IMR-90 (cell line): ENCODE measurements at regions not wholly inside any gene's neighbourhood (a gene's known extent, or its start where the extent isn't known, plus 50 kb on each side); places are given as distances from the start of the nearest gene placed in this dataset.

ENCODE experiments used
- ATAC-seq: fragments of 200-7000 bp; cut with Tn5 transposase; 2 replicates; pipeline ENCODE4 v1.9.1; 2020; ENCODE audit warnings: low read depth, mild to moderate bottlenecking, moderate library complexity
- BruUV-seq: library from RNA; stranded (reverse); fragments of 400-500 nt; replicated peaks from 2 replicates; lab custom pipeline; 2021; lab: Mats Ljungman, UMichigan
- CTCF ChIA-PET: fragments of 300-600 bp; formaldehyde crosslinking; extraction: SDS; loops from one replicate; lab custom pipeline; 2021; ENCODE audit warnings: antibody characterized with exemption; lab: Yijun Ruan, JAX
- POLR2A ChIA-PET: fragments of 300-600 bp; sonication (Branson Sonifier 250); formaldehyde crosslinking; loops from one replicate; lab custom pipeline; 2022; ENCODE audit warnings: antibody characterized with exemption; ENCODE audit not compliant: unreplicated experiment; lab: Charles Lee
- DNase-seq: peaks from one replicate; pipeline ENCODE4 v3.0.0; 2013
- H2AFZ ChIP-seq: replicated peaks from 2 replicates; pipeline ENCODE3; 2013; ENCODE audit warnings: low read length, mild to moderate bottlenecking; ENCODE audit not compliant: poor library complexity
- H2AK5ac ChIP-seq: 2 replicates; pipeline ENCODE4 v1.6.1; 2013; ENCODE audit warnings: low read depth, low read length, inconsistent platforms
- H2AK9ac ChIP-seq: replicated peaks from 2 replicates; pipeline ENCODE3; 2013; ENCODE audit warnings: mild to moderate bottlenecking, low read depth, low read length, moderate library complexity; ENCODE audit not compliant: poor library complexity
- H2BK120ac ChIP-seq: 2 replicates; pipeline ENCODE4 v1.6.1; 2013; ENCODE audit warnings: low read depth, low read length, inconsistent platforms
- H2BK15ac ChIP-seq: 3 replicates; pipeline ENCODE4 v1.6.1; 2013; ENCODE audit warnings: low read depth, low read length, inconsistent platforms
- H2BK20ac ChIP-seq: 2 replicates; pipeline ENCODE4 v1.6.1; 2013; ENCODE audit warnings: low read depth, mild to moderate bottlenecking, inconsistent platforms, low read length, moderate library complexity
- H2BK5ac ChIP-seq: 2 replicates; pipeline ENCODE4 v1.6.1; 2013; ENCODE audit warnings: mild to moderate bottlenecking, low read depth, low read length, inconsistent platforms; ENCODE audit not compliant: poor library complexity, severe bottlenecking
- H3K14ac ChIP-seq: replicated peaks from 2 replicates; pipeline ENCODE4 v1.6.1; 2013; ENCODE audit warnings: low read depth, low read length, inconsistent platforms
- H3K18ac ChIP-seq: 2 replicates; pipeline ENCODE4 v1.6.1; 2013; ENCODE audit warnings: low read depth, low read length, control low read depth
- H3K23ac ChIP-seq: 2 replicates; pipeline ENCODE4 v1.6.1; 2013; ENCODE audit warnings: low read depth, low read length, inconsistent platforms
- H3K27ac ChIP-seq: 2 replicates; pipeline ENCODE4 v1.5.1; 2013; ENCODE audit warnings: mild to moderate bottlenecking, control low read depth, low read length; ENCODE audit not compliant: insufficient read depth
- H3K27me3 ChIP-seq: 2 replicates; pipeline ENCODE4 v1.6.1; 2013; ENCODE audit warnings: low read length; ENCODE audit not compliant: control insufficient read depth, insufficient read depth
- H3K36me3 ChIP-seq: 2 replicates; pipeline ENCODE4 v1.6.1; 2013; ENCODE audit warnings: low read length, mixed read lengths; ENCODE audit not compliant: control insufficient read depth, insufficient read depth
- H3K4ac ChIP-seq: 2 replicates; pipeline ENCODE4 v1.6.1; 2013; ENCODE audit warnings: low read depth, low read length, inconsistent platforms
- H3K4me1 ChIP-seq: 2 replicates; pipeline ENCODE4 v1.6.1; 2013; ENCODE audit warnings: low read length, mixed read lengths; ENCODE audit not compliant: control insufficient read depth, insufficient read depth
- H3K4me2 ChIP-seq: 2 replicates; pipeline ENCODE4 v1.6.1; 2013; ENCODE audit warnings: low read depth, mild to moderate bottlenecking, control low read depth, low read length, moderate library complexity
- H3K4me3 ChIP-seq: 2 replicates; pipeline ENCODE4 v1.5.1; 2013; ENCODE audit warnings: low read depth, mild to moderate bottlenecking, control low read depth, low read length, moderate library complexity; ENCODE audit not compliant: insufficient read depth
- H3K56ac ChIP-seq: 2 replicates; pipeline ENCODE4 v1.6.1; 2013; ENCODE audit warnings: low read length, inconsistent platforms; ENCODE audit not compliant: insufficient read depth; ENCODE audit errors: extremely low read depth
- H3K79me1 ChIP-seq, 2 experiments: 2 replicates each; pipeline ENCODE4 v1.6.1; 2013; ENCODE audit warnings: low read length in 2 of 2, inconsistent platforms in 1 of 2, low read depth in 1 of 2
- H3K9ac ChIP-seq: 2 replicates; pipeline ENCODE4 v1.6.1; 2013; ENCODE audit warnings: low read depth, low read length, control low read depth
- H3K9me1 ChIP-seq: 2 replicates; pipeline ENCODE4 v1.6.1; 2013; ENCODE audit warnings: low read length, inconsistent platforms; ENCODE audit not compliant: insufficient read depth
- H3K9me3 ChIP-seq: 2 replicates; pipeline ENCODE4 v1.6.1; 2013; ENCODE audit warnings: low read length; ENCODE audit not compliant: control insufficient read depth, insufficient read depth
- H4K20me1 ChIP-seq: 2 replicates; pipeline ENCODE4 v1.6.1; 2013; ENCODE audit warnings: low read length, inconsistent platforms; ENCODE audit not compliant: insufficient read depth
- H4K5ac ChIP-seq: 2 replicates; pipeline ENCODE4 v1.6.1; 2013; ENCODE audit warnings: mild to moderate bottlenecking, low read depth, low read length, control low read depth
- H4K8ac ChIP-seq, 2 experiments: 2 replicates each; pipeline ENCODE4 v1.6.1; 2013; ENCODE audit warnings: low read depth in 2 of 2, low read length in 2 of 2, control low read depth in 1 of 2, inconsistent platforms in 1 of 2
- H4K91ac ChIP-seq: 2 replicates; pipeline ENCODE4 v1.6.1; 2013; ENCODE audit warnings: low read depth, low read length, inconsistent platforms; ENCODE audit not compliant: insufficient read depth
- BHLHE40 ChIP-seq: fragments of 150-350 bp; IDR thresholded peaks from 2 replicates; pipeline ENCODE4 v1.6.1; 2016; ENCODE audit warnings: mild to moderate bottlenecking, low read depth, low read length
- CEBPB ChIP-seq: IDR thresholded peaks from 2 replicates; pipeline ENCODE4 v1.6.1; 2012; ENCODE audit warnings: low read depth, low read length, improper control_type of control experiment
- CHD1 ChIP-seq: IDR thresholded peaks from 2 replicates; pipeline ENCODE4 v1.6.1; 2012; ENCODE audit warnings: low read depth, low read length, improper control_type of control experiment
- FOS ChIP-seq: fragments of 150-350 bp; IDR thresholded peaks from 2 replicates; pipeline ENCODE4 v1.6.1; 2016; ENCODE audit warnings: low read depth, low read length
- MAFK ChIP-seq: IDR thresholded peaks from 2 replicates; pipeline ENCODE4 v1.6.1; 2012; ENCODE audit warnings: low read depth, low read length, improper control_type of control experiment
- MAZ ChIP-seq: IDR thresholded peaks from 2 replicates; pipeline ENCODE4 v1.6.1; 2012; ENCODE audit warnings: low read depth, mild to moderate bottlenecking, low read length, improper control_type of control experiment, moderate library complexity, borderline replicate concordance
- MXI1 ChIP-seq: IDR thresholded peaks from 2 replicates; pipeline ENCODE4 v1.6.1; 2012; ENCODE audit warnings: low read depth, mild to moderate bottlenecking, low read length, moderate library complexity, borderline replicate concordance
- NFE2L2 ChIP-seq: fragments of 150-350 bp; IDR thresholded peaks from 2 replicates; pipeline ENCODE4 v1.6.1; 2016; ENCODE audit warnings: low read depth, mild to moderate bottlenecking, low read length
- POLR2A ChIP-seq: IDR thresholded peaks from 2 replicates; pipeline ENCODE4 v1.6.1; 2012; ENCODE audit warnings: mild to moderate bottlenecking, low read depth, low read length
- RAD21 ChIP-seq: IDR thresholded peaks from 2 replicates; pipeline ENCODE4 v1.6.1; 2012; ENCODE audit warnings: low read length, improper control_type of control experiment
- RCOR1 ChIP-seq: IDR thresholded peaks from 2 replicates; pipeline ENCODE4 v1.6.1; 2012; ENCODE audit warnings: mild to moderate bottlenecking, low read length, improper control_type of control experiment; ENCODE audit not compliant: insufficient replicate concordance
- RFX5 ChIP-seq: IDR thresholded peaks from 2 replicates; pipeline ENCODE4 v1.8.0; 2012; ENCODE audit warnings: low read depth, mild to moderate bottlenecking, low read length, moderate library complexity
- SMC3 ChIP-seq: fragments of 150-350 bp; IDR thresholded peaks from 2 replicates; pipeline ENCODE4 v1.6.1; 2016; ENCODE audit warnings: low read depth, mild to moderate bottlenecking, antibody characterized with exemption, low read length, moderate library complexity
- WGBS, 2 experiments: methylation state at CpG; one replicate each; pipeline versions ENCODE4 v1.1.5 to v1.1.7; 2013; ENCODE audit warnings: missing lambda C conversion rate in 2 of 2; ENCODE audit not compliant: insufficient read length in 1 of 2; ENCODE audit errors: extremely low coverage in 2 of 2; 5-methylcytosine and 5-hydroxymethylcytosine counted together
- dilution Hi-C: fragments of 300-500 bp; cut with HindIII; formaldehyde crosslinking; loops from one replicate; pipeline ENCODE4 v1.14.3; 2018; ENCODE audit warnings: low sequenced_read_pairs; ENCODE audit not compliant: unreplicated experiment
- in situ Hi-C: fragments of 300-500 bp; cut with MboI; formaldehyde crosslinking; loops from 3 replicates; pipeline ENCODE4 v1.14.3; 2019; ENCODE audit warnings: low sequenced_read_pairs, inconsistent platforms, mixed read lengths
- intact Hi-C: fragments of 100-400 bp; cut with micrococcal nuclease; formaldehyde crosslinking; loops from 2 replicates; pipeline ENCODE4 v1.10.0; 2022
- TF ChIP-seq, protein P1 (sequence below): fragments of 150-350 bp; IDR thresholded peaks from 2 replicates; pipeline ENCODE4 v1.6.1; 2016; ENCODE audit warnings: low read depth, mild to moderate bottlenecking, low read length, moderate library complexity, borderline replicate concordance
- TF ChIP-seq, protein P2 (sequence below): fragments of 150-350 bp; IDR thresholded peaks from 2 replicates; pipeline ENCODE4 v1.6.1; 2017; ENCODE audit warnings: mild to moderate bottlenecking, antibody characterized with exemption, low read length, low read depth
- TF ChIP-seq, protein P3 (sequence below): conservative IDR thresholded peaks from 2 replicates; pipeline ENCODE4 v1.5.1; 2012; ENCODE audit warnings: mild to moderate bottlenecking, low read depth, low read length, improper control_type of control experiment

DNA sequence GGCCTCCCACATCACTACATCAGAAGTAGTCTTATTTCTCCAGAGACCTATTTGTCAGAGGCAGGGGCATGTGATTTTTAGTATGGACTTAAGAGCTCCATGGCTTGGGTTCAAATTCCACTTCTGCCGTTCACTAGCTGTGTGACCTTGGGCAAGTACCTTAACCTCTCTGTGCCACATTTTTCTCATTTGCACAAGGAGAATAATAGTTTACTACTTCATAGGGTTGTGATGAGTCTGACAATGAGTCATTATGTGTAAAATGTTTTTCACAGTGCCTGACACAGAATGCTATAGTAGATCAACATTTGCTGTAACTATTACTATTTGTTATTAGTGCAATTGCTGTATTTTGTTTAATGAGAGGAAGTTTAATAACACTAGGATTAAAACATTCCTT, 200.6 kb downstream of the PRDM2 start:
- no peak overlapping the region for H2AFZ ChIP-seq
- no peak overlapping the region for H3K14ac ChIP-seq
- dilution Hi-C loops (no loop called here), intact Hi-C loops (no loop called here), in situ Hi-C loops (no loop called here)
- no peak overlapping the region for H2BK5ac ChIP-seq
- no peak overlapping the region for H4K8ac ChIP-seq
- no peak overlapping the region for H4K5ac ChIP-seq
- ATAC-seq (no peak), DNase-seq (no peak)
- no CpG with 5 or more reads among the region's 1 CpG for WGBS, 2 experiments
- H3K27ac ChIP-seq, result no peak overlapping the region
- no peak overlapping the region for H3K4me3 ChIP-seq
- no peak overlapping the region for H3K4me2 ChIP-seq
- H2BK15ac ChIP-seq, result no peak overlapping the region
- CTCF ChIA-PET, result no interaction called here
- H3K36me3 ChIP-seq, result no peaks in the 10 kb centered on the region
- no peak overlapping the region for H2AK9ac ChIP-seq
- POLR2A ChIA-PET, result no interaction called here
- H3K9me3 ChIP-seq, result peaks cover 27% of the 10 kb centered on the region
- H3K9me1 ChIP-seq, result no peaks in the 10 kb centered on the region
- no peak overlapping the region for H2BK120ac ChIP-seq
- no peaks in the 10 kb centered on the region for H4K20me1 ChIP-seq
- H3K9ac ChIP-seq, result no peak overlapping the region
- no peak overlapping the region for H3K18ac ChIP-seq
- no peaks in the 10 kb centered on the region for H3K79me1 ChIP-seq
- no peak overlapping the region for H2BK20ac ChIP-seq
- no peaks in the 10 kb centered on the region for H3K4me1 ChIP-seq
- H2AK5ac ChIP-seq, result no peak overlapping the region
- no peak overlapping the region for H3K4ac ChIP-seq
- BruUV-seq, result no TSS peak
- no peak overlapping the region for H4K91ac ChIP-seq
- no peak overlapping the region for H3K23ac ChIP-seq
- H3K27me3 ChIP-seq, result no peaks in the 10 kb centered on the region
- no peak overlapping the region for H3K56ac ChIP-seq
- TF ChIP-seq NFE2L2, result no peak
- TF ChIP-seq, protein P1, sequence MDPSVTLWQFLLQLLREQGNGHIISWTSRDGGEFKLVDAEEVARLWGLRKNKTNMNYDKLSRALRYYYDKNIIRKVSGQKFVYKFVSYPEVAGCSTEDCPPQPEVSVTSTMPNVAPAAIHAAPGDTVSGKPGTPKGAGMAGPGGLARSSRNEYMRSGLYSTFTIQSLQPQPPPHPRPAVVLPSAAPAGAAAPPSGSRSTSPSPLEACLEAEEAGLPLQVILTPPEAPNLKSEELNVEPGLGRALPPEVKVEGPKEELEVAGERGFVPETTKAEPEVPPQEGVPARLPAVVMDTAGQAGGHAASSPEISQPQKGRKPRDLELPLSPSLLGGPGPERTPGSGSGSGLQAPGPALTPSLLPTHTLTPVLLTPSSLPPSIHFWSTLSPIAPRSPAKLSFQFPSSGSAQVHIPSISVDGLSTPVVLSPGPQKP, result no peak
- no peak for TF ChIP-seq FOS
- no peak for TF ChIP-seq MAFK
- no peak for TF ChIP-seq CEBPB
- TF ChIP-seq RFX5, result no peak
- no peak for TF ChIP-seq MXI1
- no peak for TF ChIP-seq CHD1
- TF ChIP-seq RAD21, result no peak
- no peak for TF ChIP-seq POLR2A
- TF ChIP-seq, protein P2, sequence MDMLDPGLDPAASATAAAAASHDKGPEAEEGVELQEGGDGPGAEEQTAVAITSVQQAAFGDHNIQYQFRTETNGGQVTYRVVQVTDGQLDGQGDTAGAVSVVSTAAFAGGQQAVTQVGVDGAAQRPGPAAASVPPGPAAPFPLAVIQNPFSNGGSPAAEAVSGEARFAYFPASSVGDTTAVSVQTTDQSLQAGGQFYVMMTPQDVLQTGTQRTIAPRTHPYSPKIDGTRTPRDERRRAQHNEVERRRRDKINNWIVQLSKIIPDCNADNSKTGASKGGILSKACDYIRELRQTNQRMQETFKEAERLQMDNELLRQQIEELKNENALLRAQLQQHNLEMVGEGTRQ, result no peak
- no peak for TF ChIP-seq SMC3
- TF ChIP-seq BHLHE40, result no peak
- TF ChIP-seq MAZ, result no peak
- TF ChIP-seq, protein P3, sequence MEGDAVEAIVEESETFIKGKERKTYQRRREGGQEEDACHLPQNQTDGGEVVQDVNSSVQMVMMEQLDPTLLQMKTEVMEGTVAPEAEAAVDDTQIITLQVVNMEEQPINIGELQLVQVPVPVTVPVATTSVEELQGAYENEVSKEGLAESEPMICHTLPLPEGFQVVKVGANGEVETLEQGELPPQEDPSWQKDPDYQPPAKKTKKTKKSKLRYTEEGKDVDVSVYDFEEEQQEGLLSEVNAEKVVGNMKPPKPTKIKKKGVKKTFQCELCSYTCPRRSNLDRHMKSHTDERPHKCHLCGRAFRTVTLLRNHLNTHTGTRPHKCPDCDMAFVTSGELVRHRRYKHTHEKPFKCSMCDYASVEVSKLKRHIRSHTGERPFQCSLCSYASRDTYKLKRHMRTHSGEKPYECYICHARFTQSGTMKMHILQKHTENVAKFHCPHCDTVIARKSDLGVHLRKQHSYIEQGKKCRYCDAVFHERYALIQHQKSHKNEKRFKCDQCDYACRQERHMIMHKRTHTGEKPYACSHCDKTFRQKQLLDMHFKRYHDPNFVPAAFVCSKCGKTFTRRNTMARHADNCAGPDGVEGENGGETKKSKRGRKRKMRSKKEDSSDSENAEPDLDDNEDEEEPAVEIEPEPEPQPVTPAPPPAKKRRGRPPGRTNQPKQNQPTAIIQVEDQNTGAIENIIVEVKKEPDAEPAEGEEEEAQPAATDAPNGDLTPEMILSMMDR, result no peak
- TF ChIP-seq RCOR1, result no peak
